ENCODE measurements at regions not wholly inside any gene's neighbourhood (a gene's known extent, or its start where the extent isn't known, plus 50 kb on each side); places are given as distances from the start of the nearest gene placed in this dataset.

DNA sequence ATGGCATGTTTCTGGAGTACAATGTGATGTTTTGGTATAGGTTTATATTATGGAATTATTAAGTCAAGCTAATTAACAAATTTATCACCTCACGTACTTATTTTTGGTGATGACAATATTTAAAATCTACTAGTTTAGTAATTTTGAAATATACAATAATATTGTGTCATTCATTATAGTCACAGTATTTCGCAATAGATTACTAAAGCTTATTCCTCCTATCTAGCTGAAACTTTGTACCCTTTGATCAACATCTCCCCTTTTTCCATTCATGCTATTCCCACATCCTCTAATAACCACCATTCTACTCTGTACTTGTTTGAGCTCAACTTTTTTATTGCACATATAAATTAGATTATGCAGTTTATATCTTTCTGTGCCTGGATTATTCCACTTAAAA is 164.8 kb upstream of the SPANXN4 start:
- H4K8ac ChIP-seq (replicated peaks; ENCODE audit: insufficient read length, low read depth, low read length) = no peak overlapping the region
- H3K27ac Mint-ChIP-seq = no peak overlapping the region
- no peak overlapping the region for H2AK5ac ChIP-seq (ENCODE audit: insufficient read length, low read length)
- H3K79me2 ChIP-seq (ENCODE audit: insufficient read depth, low read length) = no peaks in the 10 kb centered on the region
- no peaks in the 10 kb centered on the region for H3K79me1 ChIP-seq (ENCODE audit: insufficient read depth, low read depth, low read length, poor library complexity, severe bottlenecking)
- H3K27me3 ChIP-seq (ENCODE audit: insufficient read depth, low read length) = no peaks in the 10 kb centered on the region
- no peak overlapping the region for H4K5ac ChIP-seq (ENCODE audit: insufficient read length, low read depth, low read length)
- H3K4me3 Mint-ChIP-seq = no peak overlapping the region
- no peak overlapping the region for H3K23ac ChIP-seq (ENCODE audit: insufficient read length, low read depth, low read length)
- no peak overlapping the region for H2BK120ac ChIP-seq (ENCODE audit: low read depth, low read length, poor library complexity, severe bottlenecking)
- no peak overlapping the region for H3K4ac ChIP-seq (ENCODE audit: low read depth, low read length)
- H3K4me2 ChIP-seq (ENCODE audit: insufficient read depth, insufficient read length, low read length) = no peak overlapping the region
- peaks cover 53 to 57% of the 10 kb centered on the region in 2 experiments for H3K9me3 Mint-ChIP-seq
- H3K27me3 Mint-ChIP-seq (ENCODE audit: low read depth) = no peaks in the 10 kb centered on the region; the same call in 1 of the 2 replicates
- no peaks in the 10 kb centered on the region for H3K4me1 Mint-ChIP-seq
- no peak overlapping the region for H3K14ac ChIP-seq (ENCODE audit: insufficient read depth, low read length)
- H4K20me1 ChIP-seq (ENCODE audit: control insufficient read depth, insufficient read depth, insufficient read length) = no peaks in the 10 kb centered on the region
- H4K91ac ChIP-seq (ENCODE audit: insufficient read length, low read depth, low read length) = no peak overlapping the region
- H3K36me3 Mint-ChIP-seq (ENCODE audit: insufficient read depth in 1 of 3, low read depth in 3 of 3) = no peaks in the 10 kb centered on the region; a peak in 2 of 7 replicates
- H2BK15ac ChIP-seq (ENCODE audit: low read depth, low read length) = no peak overlapping the region
- no peak overlapping the region for H2BK5ac ChIP-seq (ENCODE audit: insufficient read length, low read length)
- H3K27ac ChIP-seq (ENCODE audit: insufficient read length, low read depth, low read length) = no peak overlapping the region
- no peak overlapping the region for H3K18ac ChIP-seq (ENCODE audit: insufficient read length, low read depth, low read length)
- no peak overlapping the region for H2BK12ac ChIP-seq (ENCODE audit: insufficient read length, low read depth, low read length)
- TF ChIP-seq, protein P1, sequence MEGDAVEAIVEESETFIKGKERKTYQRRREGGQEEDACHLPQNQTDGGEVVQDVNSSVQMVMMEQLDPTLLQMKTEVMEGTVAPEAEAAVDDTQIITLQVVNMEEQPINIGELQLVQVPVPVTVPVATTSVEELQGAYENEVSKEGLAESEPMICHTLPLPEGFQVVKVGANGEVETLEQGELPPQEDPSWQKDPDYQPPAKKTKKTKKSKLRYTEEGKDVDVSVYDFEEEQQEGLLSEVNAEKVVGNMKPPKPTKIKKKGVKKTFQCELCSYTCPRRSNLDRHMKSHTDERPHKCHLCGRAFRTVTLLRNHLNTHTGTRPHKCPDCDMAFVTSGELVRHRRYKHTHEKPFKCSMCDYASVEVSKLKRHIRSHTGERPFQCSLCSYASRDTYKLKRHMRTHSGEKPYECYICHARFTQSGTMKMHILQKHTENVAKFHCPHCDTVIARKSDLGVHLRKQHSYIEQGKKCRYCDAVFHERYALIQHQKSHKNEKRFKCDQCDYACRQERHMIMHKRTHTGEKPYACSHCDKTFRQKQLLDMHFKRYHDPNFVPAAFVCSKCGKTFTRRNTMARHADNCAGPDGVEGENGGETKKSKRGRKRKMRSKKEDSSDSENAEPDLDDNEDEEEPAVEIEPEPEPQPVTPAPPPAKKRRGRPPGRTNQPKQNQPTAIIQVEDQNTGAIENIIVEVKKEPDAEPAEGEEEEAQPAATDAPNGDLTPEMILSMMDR (conservative IDR thresholded peaks at IDR 0.05) = no peak
- H3T11ph ChIP-seq (ENCODE audit: low read length) = no peak overlapping the region
- H2AFZ ChIP-seq (ENCODE audit: low read length) = no peak overlapping the region
- no peaks in the 10 kb centered on the region for H3K23me2 ChIP-seq (ENCODE audit: insufficient read length, low read depth, low read length, poor library complexity, severe bottlenecking)
- no peak for DNase-seq
- WGBS (ENCODE audit: extremely low coverage, insufficient read length, low lambda C conversion rate) = no CpG with 5 or more reads among the region's 2 CpGs
- H3K56ac ChIP-seq (ENCODE audit: insufficient read length, low read depth, low read length) = no peak overlapping the region
- no peak overlapping the region for H3K9ac ChIP-seq (ENCODE audit: extremely low read depth, insufficient read length, low read length)
- H2BK20ac ChIP-seq (ENCODE audit: low read depth, low read length, poor library complexity, severe bottlenecking) = no peak overlapping the region
- no peaks in the 10 kb centered on the region for H3K4me1 ChIP-seq (ENCODE audit: insufficient read depth, low read length)
- no peaks in the 10 kb centered on the region for H3K9me3 ChIP-seq (ENCODE audit: control insufficient read depth, low read depth, low read length)

All from H9 (cell line).